Cardiac fibroblast (primary cell): ENCODE measurements at regions not wholly inside any gene's neighbourhood (a gene's known extent, or its start where the extent isn't known, plus 50 kb on each side); places are given as distances from the start of the nearest gene placed in this dataset.

Experiments used
- DNase-seq, 2 donors: peaks; one replicate each; pipeline versions ENCODE4 v3.0.0 to v3.0.0-alpha.2; 2010; ENCODE audit warnings: low read depth in 2 of 2
- H3K4me3 ChIP-seq, 2 donors: replicated peaks in 1 of 2; 1 replicate in 1 of 2; 2 replicates in 1 of 2; pipeline ENCODE4 v1.5.1; 2011; ENCODE audit warnings: low read depth in 2 of 2, low read length in 2 of 2, mild to moderate bottlenecking in 2 of 2, moderate library complexity in 1 of 2
- TF ChIP-seq, protein P1 (sequence below): IDR thresholded peaks from one replicate; pipeline ENCODE4 v1.5.1; 2011; ENCODE audit warnings: low read depth, mild to moderate bottlenecking, low read length, inconsistent platforms

DNA sequence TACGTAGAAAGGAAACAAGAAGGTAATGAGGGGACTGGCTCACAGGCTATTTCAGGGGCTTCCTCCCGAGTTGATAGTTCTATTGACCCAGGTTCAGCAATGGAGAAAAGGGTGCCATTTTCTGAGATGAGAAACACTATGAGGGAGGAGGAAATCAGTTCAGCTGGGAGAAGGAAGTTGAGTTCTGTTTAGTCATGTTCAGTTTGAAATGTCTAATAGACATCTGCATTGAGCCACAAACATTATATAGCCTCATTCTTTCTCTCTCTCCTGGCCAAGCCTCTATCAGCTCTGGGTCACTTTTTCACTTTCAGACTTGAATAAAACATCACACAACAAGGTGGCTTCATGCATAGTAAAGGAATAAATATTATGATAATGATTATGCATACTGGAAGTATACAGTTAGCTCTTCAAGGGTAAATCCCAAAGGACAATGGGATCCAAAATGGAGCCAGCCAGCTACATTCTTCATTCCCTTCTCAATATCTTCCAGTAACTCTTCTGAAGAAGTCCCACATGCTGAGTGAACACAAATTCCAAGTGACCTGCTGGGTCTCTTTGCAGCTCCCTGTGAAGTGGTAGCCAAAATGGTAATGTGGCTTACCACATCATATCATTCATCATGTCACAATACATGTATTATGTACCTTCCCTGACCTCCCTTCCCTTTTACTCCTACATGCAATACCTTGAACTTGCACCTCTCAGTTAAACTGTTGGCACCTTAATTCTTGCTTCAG is 80.9 kb upstream of the CD44 start:
- TF ChIP-seq, protein P1, sequence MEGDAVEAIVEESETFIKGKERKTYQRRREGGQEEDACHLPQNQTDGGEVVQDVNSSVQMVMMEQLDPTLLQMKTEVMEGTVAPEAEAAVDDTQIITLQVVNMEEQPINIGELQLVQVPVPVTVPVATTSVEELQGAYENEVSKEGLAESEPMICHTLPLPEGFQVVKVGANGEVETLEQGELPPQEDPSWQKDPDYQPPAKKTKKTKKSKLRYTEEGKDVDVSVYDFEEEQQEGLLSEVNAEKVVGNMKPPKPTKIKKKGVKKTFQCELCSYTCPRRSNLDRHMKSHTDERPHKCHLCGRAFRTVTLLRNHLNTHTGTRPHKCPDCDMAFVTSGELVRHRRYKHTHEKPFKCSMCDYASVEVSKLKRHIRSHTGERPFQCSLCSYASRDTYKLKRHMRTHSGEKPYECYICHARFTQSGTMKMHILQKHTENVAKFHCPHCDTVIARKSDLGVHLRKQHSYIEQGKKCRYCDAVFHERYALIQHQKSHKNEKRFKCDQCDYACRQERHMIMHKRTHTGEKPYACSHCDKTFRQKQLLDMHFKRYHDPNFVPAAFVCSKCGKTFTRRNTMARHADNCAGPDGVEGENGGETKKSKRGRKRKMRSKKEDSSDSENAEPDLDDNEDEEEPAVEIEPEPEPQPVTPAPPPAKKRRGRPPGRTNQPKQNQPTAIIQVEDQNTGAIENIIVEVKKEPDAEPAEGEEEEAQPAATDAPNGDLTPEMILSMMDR, result no peak
- no peak for DNase-seq

DNA sequence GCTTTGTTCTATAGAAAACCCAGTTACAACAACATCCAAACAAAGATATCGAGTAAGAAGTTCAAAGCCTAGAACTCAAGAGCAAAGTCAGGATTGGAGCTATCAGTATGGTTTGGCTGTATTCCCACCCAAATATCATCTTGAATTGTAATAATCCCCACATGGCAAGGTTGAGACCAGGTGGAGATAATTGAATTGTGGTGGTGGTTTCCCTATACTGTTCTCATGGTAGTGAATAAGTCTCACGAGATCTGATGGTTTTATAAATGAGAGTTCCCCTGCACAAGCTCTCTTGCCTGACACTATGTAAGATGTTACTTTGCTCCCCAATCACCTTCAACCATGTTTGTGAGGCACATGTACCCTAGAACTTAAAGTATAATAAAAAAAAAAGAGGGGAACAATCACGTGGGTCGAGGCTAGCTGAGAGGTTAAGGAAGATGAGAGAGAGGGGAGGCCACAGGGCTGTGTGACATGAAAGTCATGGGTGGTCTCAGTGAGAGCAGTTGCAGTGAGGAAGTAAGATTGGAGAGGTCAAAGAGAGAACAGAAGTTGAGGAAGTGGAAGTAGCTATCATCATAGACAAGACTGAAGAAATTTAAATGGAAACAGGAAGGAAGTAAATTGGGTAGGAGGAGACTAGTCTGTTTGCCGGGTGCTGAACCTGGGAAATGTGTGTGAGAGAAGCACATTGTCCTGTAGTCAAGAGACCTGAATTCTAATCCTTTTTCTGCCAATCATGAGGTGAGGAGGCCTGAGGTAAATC is 80.1 kb upstream of the CD44 start:
- no peak overlapping the region for H3K4me3 ChIP-seq
- DNase-seq, result no peak
- TF ChIP-seq, protein P1, result no peak

More for the DNA sequence above, 80.9 kb upstream of the CD44 start:
- H3K4me3 ChIP-seq, result no peak overlapping the region

DNA sequence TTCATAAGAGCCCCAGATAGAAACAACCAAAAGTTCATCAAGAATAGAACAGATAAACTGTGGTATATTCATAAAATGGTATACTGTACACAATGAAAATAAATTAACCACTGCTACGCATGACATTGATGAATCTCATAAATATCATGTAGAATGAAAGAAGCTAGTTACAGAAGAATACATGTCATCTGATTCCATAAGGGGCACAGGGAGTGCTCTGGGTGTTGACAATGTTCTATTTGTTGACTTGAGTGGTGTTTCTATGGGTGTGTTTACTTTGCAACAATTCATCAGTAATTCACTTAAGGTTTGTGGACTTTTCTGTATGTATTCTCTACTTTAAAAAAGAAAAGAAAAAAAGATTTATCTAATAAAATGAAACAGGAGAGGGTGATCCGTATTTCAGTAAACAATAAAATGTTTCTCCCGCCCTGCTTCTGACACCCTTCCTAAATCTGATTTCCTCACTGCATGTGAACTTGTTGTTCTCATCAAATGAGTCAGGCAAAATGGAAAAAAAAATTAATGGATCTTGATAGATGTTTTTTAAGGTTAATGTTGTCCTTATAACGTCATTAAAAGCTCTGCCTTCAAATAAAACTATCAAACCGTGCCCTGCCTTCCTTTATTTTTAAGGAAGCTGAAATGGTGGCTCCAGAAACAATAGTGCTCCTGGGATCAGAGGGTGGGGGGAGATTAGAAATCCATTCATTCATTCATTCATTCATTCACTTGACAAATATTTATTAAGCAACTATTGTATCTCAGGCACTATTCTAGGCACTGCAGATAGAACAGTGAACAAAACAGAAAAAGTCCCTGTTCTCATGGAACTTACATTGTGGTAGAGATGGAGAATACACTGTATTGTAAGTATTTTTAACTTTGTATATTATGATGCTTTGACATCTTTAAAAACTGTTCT is 77.2 kb upstream of the CD44 start:
- DNase-seq, result no peak
- TF ChIP-seq, protein P1, result no peak
- no peak overlapping the region for H3K4me3 ChIP-seq

DNA sequence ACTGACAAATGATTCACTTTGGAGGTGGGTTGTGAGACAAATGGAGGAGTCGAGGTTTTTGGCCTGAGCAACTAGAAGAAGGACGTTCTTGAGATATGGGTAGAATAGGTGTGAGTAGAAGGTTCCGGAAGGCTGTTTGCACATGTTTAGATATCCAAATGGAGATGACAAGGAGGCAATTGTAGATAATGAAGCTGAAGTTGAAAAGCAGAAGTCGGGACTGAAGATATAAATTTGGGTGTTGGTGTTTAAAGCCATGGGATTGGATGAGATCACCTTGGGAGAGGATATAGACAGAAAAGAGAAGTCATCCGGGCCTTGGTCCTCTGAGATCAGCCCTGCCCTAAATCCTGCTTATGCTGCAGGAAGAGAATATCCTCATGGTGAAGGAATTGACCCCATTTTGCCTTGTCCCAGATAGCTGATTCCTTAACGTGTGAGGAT is 75.5 kb upstream of the CD44 start:
- TF ChIP-seq, protein P1, result no peak
- H3K4me3 ChIP-seq, result no peak overlapping the region
- DNase-seq, result no peak

DNA sequence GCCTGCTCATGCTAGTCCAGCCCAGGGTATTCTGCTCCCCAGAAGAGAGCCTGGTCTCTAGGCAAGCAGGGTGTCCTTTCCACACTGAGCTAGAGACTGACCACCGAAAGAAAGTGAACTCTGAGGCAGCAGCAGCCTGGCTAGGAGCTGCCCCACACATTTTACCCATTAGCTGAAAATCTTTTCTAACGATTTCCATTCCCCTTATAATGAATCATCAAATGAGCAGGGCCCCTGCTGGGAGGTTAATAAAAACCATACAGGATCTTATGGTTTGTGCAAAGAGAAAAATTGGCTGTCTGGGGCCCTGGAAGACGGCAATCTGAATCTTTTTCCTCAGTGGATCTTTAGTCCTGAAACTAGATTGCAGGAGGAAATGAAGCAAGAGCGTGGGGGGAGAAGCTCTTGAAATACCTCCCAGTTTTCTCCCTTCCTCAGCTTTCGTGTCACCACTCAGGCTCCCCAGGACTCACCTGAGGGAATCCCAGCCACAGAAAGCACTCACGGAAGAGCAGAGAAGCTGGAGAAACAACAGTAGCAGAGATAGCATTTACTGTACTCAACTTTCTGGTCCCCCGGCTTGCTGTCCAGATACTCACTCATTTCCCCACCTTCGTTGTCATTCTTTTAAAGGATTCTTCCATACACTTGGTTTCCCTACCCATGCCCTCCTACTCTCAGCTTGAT is 74.7 kb upstream of the CD44 start:
- DNase-seq, result no peak
- no peak overlapping the region for H3K4me3 ChIP-seq
- TF ChIP-seq, protein P1, result no peak

DNA sequence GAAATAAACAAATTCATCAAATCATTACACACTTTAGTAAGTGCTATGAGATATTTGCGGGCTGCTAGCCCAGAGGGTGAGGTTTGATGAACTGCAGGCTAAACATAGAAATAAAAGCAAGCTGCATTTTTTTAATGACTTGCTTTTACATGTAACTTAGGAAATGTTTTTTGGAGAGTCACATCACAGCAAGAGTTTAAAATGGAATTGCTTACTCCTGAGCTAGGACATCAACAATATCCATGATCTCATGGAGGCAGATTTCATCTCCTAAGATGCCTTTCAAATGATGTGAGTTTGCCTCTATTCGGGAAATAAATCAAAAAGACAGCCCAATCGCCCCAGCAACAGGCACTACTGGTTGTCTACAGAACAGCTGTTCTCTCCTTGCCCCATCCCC is 73.4 kb upstream of the CD44 start:
- no peak overlapping the region for H3K4me3 ChIP-seq
- no peak for DNase-seq
- TF ChIP-seq, protein P1, result no peak
